ENCODE measurements at regions not wholly inside any gene's neighbourhood (a gene's known extent, or its start where the extent isn't known, plus 50 kb on each side); places are given as distances from the start of the nearest gene placed in this dataset.

GRCh38 chr2:18083806-18084205 is 205.3 kb downstream of the KCNS3 start:
- no peak overlapping the region for H3K4me3 ChIP-seq (replicated peaks; ENCODE audit: low read depth, low read length)
- TF ChIP-seq, protein P1, sequence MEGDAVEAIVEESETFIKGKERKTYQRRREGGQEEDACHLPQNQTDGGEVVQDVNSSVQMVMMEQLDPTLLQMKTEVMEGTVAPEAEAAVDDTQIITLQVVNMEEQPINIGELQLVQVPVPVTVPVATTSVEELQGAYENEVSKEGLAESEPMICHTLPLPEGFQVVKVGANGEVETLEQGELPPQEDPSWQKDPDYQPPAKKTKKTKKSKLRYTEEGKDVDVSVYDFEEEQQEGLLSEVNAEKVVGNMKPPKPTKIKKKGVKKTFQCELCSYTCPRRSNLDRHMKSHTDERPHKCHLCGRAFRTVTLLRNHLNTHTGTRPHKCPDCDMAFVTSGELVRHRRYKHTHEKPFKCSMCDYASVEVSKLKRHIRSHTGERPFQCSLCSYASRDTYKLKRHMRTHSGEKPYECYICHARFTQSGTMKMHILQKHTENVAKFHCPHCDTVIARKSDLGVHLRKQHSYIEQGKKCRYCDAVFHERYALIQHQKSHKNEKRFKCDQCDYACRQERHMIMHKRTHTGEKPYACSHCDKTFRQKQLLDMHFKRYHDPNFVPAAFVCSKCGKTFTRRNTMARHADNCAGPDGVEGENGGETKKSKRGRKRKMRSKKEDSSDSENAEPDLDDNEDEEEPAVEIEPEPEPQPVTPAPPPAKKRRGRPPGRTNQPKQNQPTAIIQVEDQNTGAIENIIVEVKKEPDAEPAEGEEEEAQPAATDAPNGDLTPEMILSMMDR (IDR thresholded peaks at IDR 0.05; ENCODE audit: low read length, missing control alignments) = no peak
- DNase-seq (ENCODE audit: low read depth) = no peak

GRCh38 chr2:18078216-18078615 is 199.7 kb downstream of the KCNS3 start:
- no peak overlapping the region for H3K4me3 ChIP-seq (replicated peaks; ENCODE audit: low read depth, low read length)
- TF ChIP-seq, protein P1 (IDR thresholded peaks at IDR 0.05; ENCODE audit: low read length, missing control alignments) = no peak
- no peak for DNase-seq (ENCODE audit: low read depth)

- peak; percentile 19 for DNase-seq (ENCODE audit: low read depth)
- H3K4me3 ChIP-seq (replicated peaks; ENCODE audit: low read depth, low read length) = no peak overlapping the region
- TF ChIP-seq, protein P1 (IDR thresholded peaks at IDR 0.05; ENCODE audit: low read length, missing control alignments) = no peak
Observed at GRCh38 chr2:18077704-18078103, 199.2 kb downstream of the KCNS3 start.

DNA sequence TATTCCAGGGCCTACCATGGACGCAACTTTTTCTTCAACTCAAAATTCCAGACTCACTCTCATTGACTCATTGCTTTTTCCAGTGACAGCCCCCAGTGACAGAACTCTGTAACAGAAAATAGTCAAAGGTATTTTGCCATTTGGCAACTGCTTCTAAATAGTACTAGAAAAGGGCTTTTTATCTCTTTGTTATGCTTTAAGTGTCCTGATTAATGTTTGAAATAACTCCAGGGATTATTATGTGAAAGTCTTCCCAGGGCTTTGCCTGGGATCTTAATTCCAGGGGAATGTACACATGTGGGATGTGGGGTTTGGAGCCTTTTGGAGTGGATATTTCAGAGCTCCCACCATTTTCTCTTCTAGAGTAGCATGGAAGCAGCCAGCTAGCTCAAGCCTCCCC is 198.8 kb downstream of the KCNS3 start:
- DNase-seq (ENCODE audit: low read depth) = no peak
- TF ChIP-seq, protein P1 (IDR thresholded peaks at IDR 0.05; ENCODE audit: low read length, missing control alignments) = no peak
- no peak overlapping the region for H3K4me3 ChIP-seq (replicated peaks; ENCODE audit: low read depth, low read length)

DNA sequence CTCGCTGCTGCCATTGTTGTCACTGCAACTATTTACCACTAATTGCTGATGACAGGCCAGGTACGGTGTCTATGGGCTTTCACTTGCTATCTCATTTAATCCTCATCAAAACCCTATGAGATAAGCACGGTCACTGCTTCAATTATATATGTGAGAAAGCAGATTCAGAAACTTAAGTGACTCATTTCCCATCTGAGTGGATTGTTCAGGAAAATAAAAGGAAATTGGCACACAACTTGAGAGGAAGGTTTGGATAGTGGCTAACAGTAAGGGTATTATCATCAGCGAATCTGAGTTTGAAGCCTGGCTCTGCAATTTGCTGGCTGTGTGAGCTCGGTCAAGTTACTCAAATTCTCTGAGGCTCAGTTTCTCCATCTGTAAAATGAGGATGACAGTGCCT is 196.0 kb downstream of the KCNS3 start:
- no peak for DNase-seq (ENCODE audit: low read depth)
- TF ChIP-seq, protein P1 (IDR thresholded peaks at IDR 0.05; ENCODE audit: low read length, missing control alignments) = no peak
- H3K4me3 ChIP-seq (replicated peaks; ENCODE audit: low read depth, low read length) = no peak overlapping the region

- H3K4me3 ChIP-seq (replicated peaks; ENCODE audit: low read depth, low read length) = no peak overlapping the region
- DNase-seq (ENCODE audit: low read depth) = no peak
- TF ChIP-seq, protein P1 (IDR thresholded peaks at IDR 0.05; ENCODE audit: low read length, missing control alignments) = no peak
Observed at GRCh38 chr2:18073601-18074000, 195.1 kb downstream of the KCNS3 start.

GRCh38 chr2:18067588-18068384 is 189.3 kb downstream of the KCNS3 start:
- DNase-seq (ENCODE audit: low read depth) = no peak
- TF ChIP-seq, protein P1 (IDR thresholded peaks at IDR 0.05; ENCODE audit: low read length, missing control alignments) = no peak
- H3K4me3 ChIP-seq (replicated peaks; ENCODE audit: low read depth, low read length) = no peak overlapping the region

Measured in fibroblast of pulmonary artery (primary cell).